NCI-H1930 (cell line): ENCODE measurements at regions not wholly inside any gene's neighbourhood (a gene's known extent, or its start where the extent isn't known, plus 50 kb on each side); places are given as distances from the start of the nearest gene placed in this dataset.
A peak's percentile ranks its signal among the peaks of the same experiment; 100 is the strongest.
"Not testable (repeated sequence)": the region's sequence is repeated elsewhere in the genome, so short reads cannot be mapped to it uniquely, and the experiment has no call there.

Source experiments
- DNase-seq, 2 experiments: peaks; one replicate each; lab custom pipeline; 2025; lab: John Stamatoyannopoulos, UW

DNA sequence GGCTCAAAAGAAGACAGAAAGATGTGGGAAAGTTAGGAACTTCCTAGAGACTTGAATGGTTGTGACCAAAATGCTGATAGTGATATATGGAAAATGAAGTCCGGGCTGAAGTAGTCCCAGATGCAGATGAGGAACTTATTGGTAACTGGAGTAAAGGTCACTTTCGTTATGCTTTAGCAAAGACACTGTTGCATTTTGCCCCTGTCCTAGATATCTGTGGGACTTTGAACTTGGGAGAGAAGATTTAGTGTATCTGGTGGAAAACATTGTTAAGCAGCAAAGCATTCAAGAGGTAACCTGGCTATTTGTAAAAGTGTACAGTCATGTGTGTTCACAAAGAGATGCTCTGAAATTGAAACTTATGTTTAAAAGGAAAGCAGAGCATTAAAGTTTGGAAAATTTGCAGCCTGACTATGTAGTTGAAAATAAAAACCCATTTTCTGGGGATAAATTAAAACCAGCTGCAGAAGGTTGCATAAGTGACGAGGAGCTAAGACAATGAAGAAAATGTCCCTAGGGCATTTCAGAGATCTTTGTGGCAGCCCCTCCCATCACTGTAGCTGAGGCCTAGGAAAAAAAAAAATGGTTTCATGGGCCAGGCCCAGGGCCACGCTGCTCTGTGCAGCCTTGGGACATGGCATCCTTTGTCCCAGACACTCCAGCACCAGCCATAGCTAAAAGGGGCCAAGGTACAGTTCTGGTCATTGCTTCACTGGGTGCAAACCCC lies 1692.2 kb downstream of the HACE1 start:
- no peak for DNase-seq

DNA sequence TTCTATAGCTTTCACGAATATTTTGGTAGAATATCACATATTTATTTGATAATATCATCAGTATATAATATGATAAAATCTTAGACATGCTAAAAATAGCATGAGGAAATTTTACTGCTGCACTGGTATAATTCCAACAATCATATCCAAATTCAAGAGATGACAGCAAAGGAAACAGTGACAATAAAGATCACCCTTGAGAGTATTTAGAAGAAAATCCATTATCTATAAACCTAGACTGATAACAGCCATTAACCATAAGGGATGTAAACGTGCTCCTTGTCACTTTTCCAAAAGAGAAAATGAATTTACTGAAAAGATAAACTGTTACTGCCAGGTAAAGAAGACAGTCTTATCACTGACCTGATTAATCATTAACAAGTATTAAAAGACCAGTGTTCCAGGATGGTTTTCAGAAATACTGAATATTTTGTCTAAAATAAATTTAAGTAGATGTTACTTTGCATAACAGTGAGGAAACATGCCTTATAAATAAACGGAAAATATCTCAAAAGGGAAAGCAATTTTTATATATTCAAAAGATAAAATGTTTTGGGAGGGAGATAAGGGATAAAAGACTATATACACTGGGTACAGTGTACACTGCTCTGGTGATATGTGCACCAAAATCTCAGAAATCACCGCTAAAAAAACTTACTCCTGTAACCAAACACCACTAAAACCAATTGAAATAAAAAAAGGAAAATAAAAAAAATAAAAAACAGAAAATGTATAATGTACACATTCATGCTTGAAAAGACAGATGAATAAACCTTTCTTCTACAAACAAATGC lies 1704.7 kb downstream of the HACE1 start:
- DNase-seq = no peak

DNA sequence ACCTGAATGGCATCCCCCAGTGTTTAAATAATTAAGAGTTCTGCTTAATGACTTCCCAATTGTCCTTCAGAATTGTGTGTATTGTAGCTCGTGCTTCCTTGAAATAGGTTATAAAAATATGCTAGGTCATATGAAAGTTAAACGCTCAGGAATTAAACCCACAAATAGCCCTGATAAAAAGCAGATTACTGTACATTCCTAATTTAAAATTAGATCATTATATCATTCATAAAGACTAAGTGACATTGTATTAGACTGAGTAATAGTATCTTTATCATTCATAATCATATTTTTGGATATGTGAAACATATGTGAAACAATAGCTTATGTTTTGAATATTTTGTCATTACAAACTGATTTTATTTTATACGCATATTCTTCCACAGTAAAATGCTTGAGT lies 1706.7 kb downstream of the HACE1 start:
- no peak for DNase-seq

DNA sequence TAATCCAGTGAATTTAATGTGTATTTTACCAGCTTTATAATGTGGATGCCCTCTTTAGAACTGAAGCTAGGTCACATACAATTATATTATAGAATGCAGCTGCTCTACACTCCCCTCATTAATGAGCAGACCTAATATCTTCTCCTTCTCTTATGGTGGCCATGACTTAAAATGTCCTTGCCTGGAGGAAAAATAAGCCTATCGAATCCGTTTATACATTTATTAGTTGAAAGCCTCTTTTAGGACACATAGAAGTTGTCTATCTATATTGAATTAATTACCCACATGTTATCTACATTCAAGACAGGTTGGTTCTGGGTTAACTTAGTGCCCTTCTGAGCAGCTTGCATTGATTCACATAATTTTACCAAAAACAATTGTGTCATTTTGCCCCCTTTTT lies 1716.8 kb downstream of the HACE1 start:
- DNase-seq = no peak

DNA sequence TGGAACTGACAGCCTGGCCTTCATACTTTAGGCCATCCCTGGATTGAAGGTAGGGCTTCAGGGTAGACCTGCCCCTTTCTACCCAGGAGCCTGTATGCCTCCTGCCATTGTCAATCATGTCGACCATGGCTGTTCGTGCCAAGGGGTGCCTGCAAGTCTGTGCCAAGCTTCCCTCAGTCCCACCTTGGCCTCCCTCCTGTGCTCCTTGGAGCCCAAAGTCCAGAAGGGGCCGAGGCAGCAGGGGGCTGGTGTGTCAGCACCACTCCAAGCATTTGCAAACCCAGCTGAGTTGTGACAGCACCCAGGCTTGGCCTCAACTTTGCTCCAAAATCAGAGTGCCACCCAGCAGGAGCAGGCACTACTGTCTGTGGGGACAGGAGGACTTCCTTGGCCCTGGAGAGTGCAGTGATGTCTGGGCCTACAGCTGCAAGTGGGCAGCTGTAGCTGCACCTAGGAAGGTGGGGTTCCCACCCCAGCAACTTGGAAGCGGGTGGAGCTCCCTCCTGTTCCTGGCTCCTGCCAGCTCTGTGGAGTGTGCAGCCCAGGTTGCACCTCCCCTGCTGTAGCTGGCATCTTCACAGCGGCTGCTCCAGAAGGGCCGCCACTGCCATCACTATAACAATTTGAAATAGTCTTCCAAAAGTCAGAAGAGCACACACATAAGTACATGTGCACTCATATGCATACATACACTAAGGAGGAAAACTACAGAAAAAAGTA lies 1719.3 kb downstream of the HACE1 start:
- no peak for DNase-seq

DNA sequence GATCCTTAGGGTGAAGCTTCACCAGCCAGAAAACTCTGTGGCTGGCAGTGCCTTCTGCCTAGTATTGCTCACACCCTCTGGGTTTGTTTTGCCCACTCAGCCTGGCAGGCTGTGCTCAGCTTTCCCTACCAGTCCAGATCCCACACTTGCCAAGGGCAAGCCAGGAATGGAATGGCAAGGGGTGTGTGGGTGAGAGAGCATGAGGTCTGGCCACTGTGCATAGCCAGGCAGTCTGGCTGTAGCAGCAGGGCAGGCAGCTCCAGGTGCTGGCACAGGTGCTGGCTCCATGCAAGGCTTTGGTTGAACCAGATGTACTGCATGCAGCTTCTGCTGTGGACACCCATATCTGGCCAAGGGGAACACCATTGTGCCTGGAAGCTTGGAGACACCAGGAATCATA lies 1720.3 kb downstream of the HACE1 start:
- DNase-seq = no peak

DNA sequence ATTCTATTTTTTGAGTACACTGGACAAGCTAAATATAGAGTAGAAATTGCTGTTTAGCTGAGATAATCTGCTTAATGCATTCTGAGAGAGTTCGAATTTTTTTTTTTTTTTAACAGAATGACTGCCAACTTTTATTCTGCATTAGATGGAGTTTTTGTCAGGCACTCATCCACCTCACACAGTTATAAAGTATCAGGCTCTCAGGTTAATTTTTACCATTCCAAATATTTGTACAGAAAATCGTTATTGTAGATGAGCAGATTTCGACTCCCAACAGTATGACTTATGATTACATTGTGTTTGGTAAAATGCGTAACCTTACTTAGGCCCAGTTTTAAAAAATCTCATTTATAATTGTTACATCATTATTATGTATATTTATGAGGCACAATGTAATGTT lies 1731.0 kb downstream of the GRIK2 start:
- no peak for DNase-seq

DNA sequence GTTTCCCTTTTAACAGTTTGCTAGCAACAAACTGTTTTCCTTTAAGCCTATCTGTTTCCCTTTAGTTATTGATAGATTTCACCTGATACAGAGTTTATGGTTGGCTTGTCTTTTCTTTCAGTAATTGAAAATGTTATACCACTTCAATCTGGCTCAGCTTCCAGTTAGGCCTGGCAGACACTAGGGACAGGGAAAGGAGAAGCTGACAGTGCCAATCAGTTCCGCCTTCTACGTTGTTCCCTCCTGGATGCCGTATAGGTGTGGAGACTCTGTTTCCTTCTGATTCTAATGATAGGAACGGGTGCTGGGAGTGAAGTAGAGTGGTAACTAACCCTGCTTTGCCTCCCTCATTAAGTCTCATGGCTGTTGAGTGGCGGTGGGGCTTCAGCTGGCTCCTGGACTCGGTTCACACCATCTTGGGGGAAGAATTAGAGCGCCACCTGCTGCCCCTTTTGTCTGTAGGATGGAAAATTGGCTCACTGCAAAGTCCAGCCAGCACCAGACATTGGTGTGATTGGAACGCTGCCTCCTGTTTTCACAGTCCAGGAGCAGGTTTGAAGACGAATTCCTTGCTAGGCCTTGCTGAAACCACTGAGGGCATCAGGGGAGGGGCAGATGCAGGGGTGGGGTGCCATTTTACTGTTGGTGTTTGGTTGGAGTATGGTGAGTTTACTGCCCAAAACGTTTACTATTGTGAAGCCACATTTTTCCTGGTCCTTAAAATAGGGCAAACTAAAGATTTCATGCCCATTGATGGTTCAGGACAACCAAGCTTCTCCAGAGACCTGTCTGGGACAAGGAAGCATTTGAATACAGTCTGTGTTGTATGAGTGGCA lies 1729.5 kb downstream of the GRIK2 start:
- DNase-seq = peak; percentile 29

DNA sequence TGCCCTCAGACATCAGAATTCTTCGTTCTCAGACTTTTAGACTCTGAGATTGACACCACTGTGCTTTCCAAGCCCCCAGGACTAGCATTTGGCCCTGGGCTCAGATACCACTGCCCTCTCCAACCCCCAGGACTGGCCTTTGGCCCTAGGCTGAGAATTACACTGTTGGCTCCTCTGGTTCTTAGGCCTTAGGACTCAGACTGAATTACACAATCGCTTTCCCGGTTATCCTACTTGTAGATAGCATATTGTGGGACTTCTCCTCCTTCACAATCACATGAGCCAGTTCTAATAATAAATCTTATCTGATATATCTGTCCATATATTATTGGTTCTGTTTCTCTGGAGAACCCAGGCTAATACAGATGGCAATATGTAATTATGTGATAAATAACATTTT lies 1725.5 kb downstream of the GRIK2 start:
- no peak for DNase-seq

DNA sequence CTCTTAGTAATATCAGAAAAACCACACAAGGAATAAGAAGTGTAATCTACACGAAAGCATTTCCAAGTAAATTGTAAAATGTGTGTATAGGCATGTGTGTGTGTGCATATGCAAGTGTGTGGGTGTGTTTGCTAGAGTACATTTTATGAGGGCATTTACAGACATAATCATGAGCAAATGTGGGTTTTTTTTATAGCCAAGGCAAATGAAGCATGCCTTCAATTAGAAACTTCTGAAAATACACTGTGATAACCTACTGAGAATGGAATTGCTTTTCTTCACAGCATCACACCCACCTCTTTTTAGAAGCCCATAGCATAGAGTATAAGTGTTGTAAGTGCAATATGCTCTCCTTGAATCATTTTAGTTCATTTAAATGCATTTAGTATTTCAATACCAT lies 1721.1 kb downstream of the GRIK2 start:
- no peak for DNase-seq

DNA sequence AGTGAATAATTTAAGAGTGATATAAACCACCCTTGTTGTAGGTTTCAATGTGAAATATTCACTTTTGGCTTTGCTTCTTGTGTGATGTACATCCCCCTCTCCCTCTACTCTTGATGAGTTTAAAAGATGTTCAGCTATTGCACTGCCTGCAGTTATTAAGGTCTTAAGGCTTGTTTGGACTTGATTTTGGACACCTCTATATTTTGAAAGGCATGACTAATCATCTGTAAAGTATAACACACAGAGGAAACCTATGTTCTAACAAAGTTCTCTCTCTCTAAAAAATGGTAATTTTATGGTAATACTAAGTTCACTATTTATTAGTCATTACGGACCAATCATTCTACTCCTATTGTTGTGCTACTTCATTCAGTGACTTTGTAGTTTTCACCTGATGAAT lies 1719.9 kb downstream of the GRIK2 start:
- DNase-seq = no peak

DNA sequence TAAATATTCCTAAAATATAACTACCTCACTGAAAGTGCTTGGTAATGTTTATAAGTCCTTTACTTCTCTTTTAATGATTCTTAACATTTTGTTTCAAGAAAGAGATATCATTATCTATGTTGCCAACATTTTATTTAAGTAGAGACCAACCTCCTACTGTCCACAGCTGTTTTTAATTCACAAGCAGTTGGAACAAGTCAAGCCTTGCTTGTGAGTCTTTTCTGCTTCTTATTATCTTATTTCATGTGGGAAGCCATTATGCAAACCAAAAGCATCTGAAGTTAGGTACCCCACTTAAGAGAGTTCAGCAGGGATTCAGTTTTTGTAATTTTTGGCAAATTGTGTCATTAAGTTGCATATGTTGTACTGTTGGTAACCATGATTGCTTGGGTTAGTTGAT lies 1714.5 kb downstream of the GRIK2 start:
- no peak for DNase-seq

DNA sequence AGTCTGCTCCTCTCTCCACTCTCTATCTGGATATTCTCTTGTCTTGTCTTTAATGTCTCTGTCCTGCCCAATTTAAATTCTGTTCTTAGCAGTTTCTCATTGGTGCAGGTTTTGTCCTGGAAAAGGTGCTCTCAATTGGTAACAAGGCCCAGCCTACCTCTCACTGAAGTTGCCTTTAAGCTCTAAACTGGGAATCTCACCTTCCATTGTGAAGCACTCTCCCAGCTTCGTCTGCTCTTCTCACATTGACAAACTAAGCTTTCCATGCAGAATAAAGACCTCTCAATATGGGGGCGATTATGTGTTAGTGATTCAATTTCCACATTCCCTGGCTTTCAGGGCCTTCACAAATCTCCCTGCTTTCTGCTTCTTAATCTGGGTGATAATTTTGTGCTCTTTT lies 1712.2 kb downstream of the GRIK2 start:
- no peak for DNase-seq

DNA sequence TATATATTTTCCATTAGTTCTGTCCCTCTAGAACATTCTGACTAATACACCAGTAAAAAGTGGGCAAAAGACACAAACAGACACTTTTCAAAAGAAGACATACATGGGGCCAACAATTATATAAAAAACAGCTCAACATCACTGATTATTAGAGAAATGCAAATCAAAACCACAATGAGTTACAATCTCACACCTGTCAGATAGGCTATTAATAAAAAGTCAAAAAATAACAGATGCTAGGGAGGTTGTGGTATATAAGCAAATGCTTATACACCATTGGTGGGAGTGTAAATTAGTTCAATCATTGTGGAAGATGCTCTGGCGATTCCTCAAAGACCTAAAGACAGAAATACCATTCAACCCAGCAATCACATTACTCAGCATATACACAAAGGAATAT lies 1707.8 kb downstream of the GRIK2 start:
- no peak for DNase-seq

DNA sequence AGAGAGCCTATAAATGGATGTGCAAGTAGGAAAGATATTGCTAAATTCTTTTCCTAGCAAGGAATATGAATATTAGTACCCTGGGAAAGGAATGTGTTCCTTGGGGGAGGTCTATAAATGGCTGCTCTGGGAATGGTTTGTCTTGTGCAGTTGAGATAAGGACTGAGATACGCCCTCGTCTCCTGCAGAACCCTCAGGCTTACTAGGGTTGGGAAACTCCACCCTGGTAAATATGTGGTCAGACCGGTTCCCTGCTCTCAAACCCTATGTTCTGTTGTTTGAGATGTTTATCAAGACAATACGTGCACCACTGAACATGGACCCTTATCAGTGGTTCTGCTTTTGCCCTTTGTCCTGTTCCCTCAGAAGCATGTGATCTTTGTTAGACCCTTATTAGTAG lies 1698.9 kb downstream of the GRIK2 start:
- DNase-seq = not testable (repeated sequence)

DNA sequence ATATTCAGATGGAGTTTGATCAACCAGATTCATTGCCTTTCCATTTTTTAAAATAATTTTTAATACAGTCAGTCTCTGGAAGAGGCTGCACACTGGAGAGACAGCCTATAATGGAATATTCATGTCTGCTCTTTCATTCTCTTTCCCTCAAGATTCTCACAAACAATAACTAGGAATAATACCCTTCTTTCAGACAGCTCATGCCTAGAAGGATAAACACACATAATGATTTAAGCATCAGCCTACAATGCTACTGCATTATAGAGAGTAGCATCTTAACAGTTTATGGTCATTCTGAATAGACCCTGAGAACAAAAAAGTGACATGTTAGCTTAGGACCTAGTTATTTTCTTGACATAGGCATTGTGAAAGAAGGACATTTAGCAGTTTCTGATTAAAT lies 1692.3 kb downstream of the GRIK2 start:
- DNase-seq = no peak

DNA sequence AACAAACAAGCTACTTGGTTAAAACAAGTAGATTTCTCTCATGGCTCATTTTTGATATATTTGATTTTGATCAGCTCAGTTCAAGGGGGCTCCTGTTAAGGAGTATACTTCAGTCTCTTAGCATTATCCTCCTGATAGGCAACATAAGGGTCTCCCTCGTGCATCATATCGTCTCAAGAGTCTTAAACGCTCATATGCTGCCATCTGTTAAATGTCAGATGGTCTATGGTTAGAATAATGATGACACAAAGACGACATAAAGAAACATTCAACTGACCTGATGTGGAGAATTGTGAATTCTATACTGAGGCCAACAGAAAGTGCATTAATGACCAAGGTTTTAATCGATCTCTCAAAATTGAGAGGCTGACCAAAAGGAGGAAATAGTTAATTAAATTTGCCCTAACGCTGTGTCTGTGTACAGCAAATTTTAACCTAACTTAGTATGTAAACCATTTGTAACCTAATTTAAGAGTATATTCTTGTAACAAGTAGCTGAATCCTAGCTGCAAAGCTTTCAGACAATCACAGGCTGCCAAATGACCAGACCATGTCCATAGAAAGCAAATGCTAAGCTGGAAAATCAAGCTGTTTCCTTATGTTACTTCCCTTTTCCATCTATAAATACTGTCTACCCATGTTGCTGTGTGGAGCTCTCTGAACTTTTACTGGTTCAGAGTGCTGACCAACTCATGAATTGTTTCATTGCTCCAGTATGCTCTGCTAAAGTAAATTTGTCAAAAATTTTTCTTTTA lies 1688.5 kb downstream of the GRIK2 start:
- no peak for DNase-seq

DNA sequence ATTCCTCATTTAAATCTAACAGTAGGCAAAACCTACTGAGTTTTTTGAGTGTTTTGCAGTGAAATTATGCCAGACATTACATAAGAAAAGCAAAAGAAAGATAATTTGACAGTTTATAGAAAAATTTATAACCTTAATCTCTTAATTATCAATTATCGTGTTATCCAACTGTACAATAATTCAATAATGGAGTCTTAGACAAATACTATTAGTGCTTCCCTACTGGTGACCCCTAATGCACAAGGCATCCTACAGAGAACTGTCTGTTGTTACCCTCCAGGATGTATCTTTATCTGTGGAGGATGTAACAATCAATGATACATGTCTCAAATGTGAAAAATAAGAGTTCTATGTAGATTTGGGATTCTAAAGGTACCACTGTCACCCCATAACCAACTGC lies 1687.6 kb downstream of the GRIK2 start:
- no peak for DNase-seq

DNA sequence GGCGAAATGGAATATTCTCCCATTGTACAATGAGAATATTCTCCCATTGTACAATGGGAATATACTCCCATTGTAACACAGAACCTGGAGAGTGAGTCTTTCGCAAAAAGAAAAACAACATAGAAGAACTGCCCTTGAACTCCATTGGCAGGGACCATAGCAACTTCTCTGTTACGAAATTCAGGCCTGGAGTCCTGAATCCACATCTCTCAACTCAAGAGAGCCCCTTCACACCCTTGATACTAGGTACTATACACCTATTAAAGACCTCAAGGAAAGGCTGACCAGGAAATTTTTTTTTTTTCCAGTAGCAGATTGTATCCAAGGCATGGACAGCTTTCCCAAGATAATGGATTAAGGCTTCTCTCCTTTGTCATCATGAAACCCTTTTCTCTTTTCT lies 1687.0 kb downstream of the GRIK2 start:
- DNase-seq = no peak

DNA sequence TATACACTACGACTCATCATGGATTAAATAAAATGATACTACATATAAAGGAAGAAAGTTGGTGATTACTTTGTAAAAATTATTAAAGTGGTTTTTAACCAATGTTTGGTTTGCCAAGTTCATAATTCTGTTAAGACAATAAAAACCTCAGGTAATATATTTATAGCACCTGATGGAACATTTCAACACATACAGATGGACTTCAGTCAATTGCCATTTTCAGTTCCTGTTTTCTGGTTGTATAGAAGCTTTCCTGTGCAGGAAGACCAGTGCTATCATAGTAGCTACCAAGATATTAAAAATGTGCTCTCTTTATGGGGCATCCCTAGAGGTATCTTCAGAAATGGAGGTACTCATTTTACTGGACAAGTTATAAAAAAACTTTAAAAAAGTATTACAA lies 1686.4 kb downstream of the GRIK2 start:
- DNase-seq = no peak

DNA sequence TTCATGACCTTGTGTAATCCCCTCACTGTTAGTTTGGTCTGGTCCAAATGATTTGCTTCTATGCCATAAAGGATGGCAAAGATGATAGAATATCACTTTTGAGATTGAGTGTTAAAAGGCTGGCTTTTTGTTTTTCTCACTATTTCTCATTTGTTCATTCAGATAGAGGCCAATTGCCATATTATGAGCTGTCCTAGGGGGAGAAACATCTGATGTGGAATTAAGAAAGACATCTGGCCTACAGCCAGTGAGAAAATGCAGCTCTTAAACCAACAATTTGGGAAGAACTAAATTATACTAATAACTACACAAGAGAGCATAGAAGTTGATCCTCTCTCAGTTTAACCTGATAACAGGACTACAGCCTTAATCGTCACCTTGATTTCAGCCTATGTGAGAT lies 1668.6 kb downstream of the GRIK2 start:
- no peak for DNase-seq
